ENCODE measurements at regions not wholly inside any gene's neighbourhood (a gene's known extent, or its start where the extent isn't known, plus 50 kb on each side); places are given as distances from the start of the nearest gene placed in this dataset.

GRCh38 chr5:36739751-36740221, 133.4 kb downstream of the SLC1A3 start:
- Histone ChIP-seq H2AFZ (peak overlapping the region; percentile 94), H3K4me1 (ENCODE audit: insufficient read depth) (peaks cover 12% of the 10 kb centered on the region; the same call in 1 of the 2 replicates), H3F3A (replicated peaks; ENCODE audit: low read depth) (peaks cover under 1% of the 10 kb centered on the region; the same call in 1 of the 2 replicates), H3K27ac (ENCODE audit: low read depth) (no peak overlapping the region), H3K9me2 (ENCODE audit: insufficient read depth) (no peaks in the 10 kb centered on the region), H3K79me2 (replicated peaks; ENCODE audit: insufficient read depth) (no peaks in the 10 kb centered on the region), H3K36me3 (ENCODE audit: insufficient read depth) (no peaks in the 10 kb centered on the region), H4K20me1 (replicated peaks; ENCODE audit: insufficient read depth) (no peaks in the 10 kb centered on the region), H3K27me3 (ENCODE audit: insufficient read depth) (no peaks in the 10 kb centered on the region), H3K4me3 (no peak overlapping the region), H3K4me2 (no peak overlapping the region)
- H3K9me3 Mint-ChIP-seq, result no peaks in the 10 kb centered on the region
- peaks cover 23% of the 10 kb centered on the region for H3K4me1 Mint-ChIP-seq
- peaks cover 2% of the 10 kb centered on the region for H3K27me3 Mint-ChIP-seq (ENCODE audit: insufficient read depth, low read depth, poor library complexity)
- no peak overlapping the region for H3K4me3 Mint-ChIP-seq
- H3K27ac Mint-ChIP-seq, result no peak overlapping the region
- peak; percentile 89 for DNase-seq (ENCODE audit: low spot score)
- TF ChIP-seq, protein P1, sequence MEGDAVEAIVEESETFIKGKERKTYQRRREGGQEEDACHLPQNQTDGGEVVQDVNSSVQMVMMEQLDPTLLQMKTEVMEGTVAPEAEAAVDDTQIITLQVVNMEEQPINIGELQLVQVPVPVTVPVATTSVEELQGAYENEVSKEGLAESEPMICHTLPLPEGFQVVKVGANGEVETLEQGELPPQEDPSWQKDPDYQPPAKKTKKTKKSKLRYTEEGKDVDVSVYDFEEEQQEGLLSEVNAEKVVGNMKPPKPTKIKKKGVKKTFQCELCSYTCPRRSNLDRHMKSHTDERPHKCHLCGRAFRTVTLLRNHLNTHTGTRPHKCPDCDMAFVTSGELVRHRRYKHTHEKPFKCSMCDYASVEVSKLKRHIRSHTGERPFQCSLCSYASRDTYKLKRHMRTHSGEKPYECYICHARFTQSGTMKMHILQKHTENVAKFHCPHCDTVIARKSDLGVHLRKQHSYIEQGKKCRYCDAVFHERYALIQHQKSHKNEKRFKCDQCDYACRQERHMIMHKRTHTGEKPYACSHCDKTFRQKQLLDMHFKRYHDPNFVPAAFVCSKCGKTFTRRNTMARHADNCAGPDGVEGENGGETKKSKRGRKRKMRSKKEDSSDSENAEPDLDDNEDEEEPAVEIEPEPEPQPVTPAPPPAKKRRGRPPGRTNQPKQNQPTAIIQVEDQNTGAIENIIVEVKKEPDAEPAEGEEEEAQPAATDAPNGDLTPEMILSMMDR (conservative IDR thresholded peaks at IDR 0.05; ENCODE audit: low read depth in 2 of 2), result peak; percentile 87 to 91
- no peak for TF ChIP-seq NANOG (IDR thresholded peaks at IDR 0.05; ENCODE audit: borderline replicate concordance)
- no peak for TF ChIP-seq CREB1 (CRISPR knock-in tag; IDR thresholded peaks at IDR 0.05; ENCODE audit: low read depth)
- no peak for TF ChIP-seq ZNF331 (CRISPR knock-in tag; IDR thresholded peaks at IDR 0.05; ENCODE audit: low read depth)
- peak; percentile 30 for ATAC-seq
- no peaks in the 10 kb centered on the region for H3K36me3 Mint-ChIP-seq (ENCODE audit: low read depth)

DNA sequence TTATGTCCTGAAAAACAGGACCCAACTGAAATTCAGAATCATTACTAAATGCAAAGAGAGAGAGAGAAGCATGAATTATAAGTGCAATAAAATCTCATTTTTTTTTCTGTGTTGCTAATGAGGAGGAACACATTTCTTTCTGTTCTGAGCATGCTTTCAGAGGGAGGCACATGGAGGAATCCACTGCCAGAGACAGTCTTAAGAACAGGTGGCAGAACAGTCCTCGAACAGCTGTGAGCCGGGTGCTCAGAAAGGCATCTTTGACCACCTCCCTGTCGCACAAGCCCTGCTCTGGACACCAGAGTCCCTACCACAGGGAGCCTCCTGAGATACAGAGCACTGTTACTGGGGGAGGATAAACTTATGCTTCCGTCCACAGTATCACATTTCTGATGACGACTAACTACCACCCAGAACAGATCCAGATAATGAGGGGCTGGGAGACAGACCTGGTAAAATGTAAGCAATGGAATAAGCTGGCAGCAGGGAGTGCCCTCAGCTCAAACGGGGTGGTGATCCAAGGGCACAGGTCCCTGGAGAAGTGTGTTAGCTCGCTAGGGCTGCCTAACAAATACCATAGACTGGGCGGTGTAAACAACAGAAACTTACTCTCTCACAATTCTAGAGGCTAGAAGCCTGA, 134.0 kb downstream of the SLC1A3 start:
- Histone ChIP-seq H3K9me2 (ENCODE audit: insufficient read depth) (no peaks in the 10 kb centered on the region), H3K36me3 (ENCODE audit: insufficient read depth) (no peaks in the 10 kb centered on the region), H3K4me2 (no peak overlapping the region), H3K27me3 (ENCODE audit: insufficient read depth) (no peaks in the 10 kb centered on the region), H3K4me1 (ENCODE audit: insufficient read depth) (peaks cover 12% of the 10 kb centered on the region; the same call in 1 of the 2 replicates), H3K27ac (ENCODE audit: low read depth) (no peak overlapping the region), H4K20me1 (replicated peaks; ENCODE audit: insufficient read depth) (no peaks in the 10 kb centered on the region), H3K4me3 (no peak overlapping the region), H3F3A (replicated peaks; ENCODE audit: low read depth) (peaks cover 4% of the 10 kb centered on the region; the same call in 1 of the 2 replicates), H3K79me2 (replicated peaks; ENCODE audit: insufficient read depth) (no peaks in the 10 kb centered on the region), H2AFZ (peak overlapping the region; percentile 94)
- Mint-ChIP-seq H3K36me3 (ENCODE audit: low read depth) (no peaks in the 10 kb centered on the region), H3K4me3 (no peak overlapping the region), H3K4me1 (peaks cover 23% of the 10 kb centered on the region), H3K9me3 (no peaks in the 10 kb centered on the region), H3K27me3 (ENCODE audit: insufficient read depth, low read depth, poor library complexity) (no peaks in the 10 kb centered on the region), H3K27ac (no peak overlapping the region)
- DNase-seq (ENCODE audit: low spot score) (no peak), ATAC-seq (no peak)
- no peak for TF ChIP-seq EZH2 (IDR thresholded peaks at IDR 0.05; ENCODE audit: low read depth, unreplicated experiment)
- no peak for TF ChIP-seq EZH2phosphoT487 (IDR thresholded peaks at IDR 0.05; ENCODE audit: unreplicated experiment)
- TF ChIP-seq NANOG (IDR thresholded peaks at IDR 0.05; ENCODE audit: borderline replicate concordance), result no peak
- no peak for TF ChIP-seq ZNF331 (CRISPR knock-in tag; IDR thresholded peaks at IDR 0.05; ENCODE audit: low read depth)
- TF ChIP-seq CREB1 (CRISPR knock-in tag; IDR thresholded peaks at IDR 0.05; ENCODE audit: low read depth), result no peak
- no peak for TF ChIP-seq POLR2AphosphoS5 (IDR thresholded peaks at IDR 0.05; ENCODE audit: low read depth)
- TF ChIP-seq, protein P2, sequence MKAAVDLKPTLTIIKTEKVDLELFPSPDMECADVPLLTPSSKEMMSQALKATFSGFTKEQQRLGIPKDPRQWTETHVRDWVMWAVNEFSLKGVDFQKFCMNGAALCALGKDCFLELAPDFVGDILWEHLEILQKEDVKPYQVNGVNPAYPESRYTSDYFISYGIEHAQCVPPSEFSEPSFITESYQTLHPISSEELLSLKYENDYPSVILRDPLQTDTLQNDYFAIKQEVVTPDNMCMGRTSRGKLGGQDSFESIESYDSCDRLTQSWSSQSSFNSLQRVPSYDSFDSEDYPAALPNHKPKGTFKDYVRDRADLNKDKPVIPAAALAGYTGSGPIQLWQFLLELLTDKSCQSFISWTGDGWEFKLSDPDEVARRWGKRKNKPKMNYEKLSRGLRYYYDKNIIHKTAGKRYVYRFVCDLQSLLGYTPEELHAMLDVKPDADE (IDR thresholded peaks at IDR 0.05), result no peak
- TF ChIP-seq, protein P3, sequence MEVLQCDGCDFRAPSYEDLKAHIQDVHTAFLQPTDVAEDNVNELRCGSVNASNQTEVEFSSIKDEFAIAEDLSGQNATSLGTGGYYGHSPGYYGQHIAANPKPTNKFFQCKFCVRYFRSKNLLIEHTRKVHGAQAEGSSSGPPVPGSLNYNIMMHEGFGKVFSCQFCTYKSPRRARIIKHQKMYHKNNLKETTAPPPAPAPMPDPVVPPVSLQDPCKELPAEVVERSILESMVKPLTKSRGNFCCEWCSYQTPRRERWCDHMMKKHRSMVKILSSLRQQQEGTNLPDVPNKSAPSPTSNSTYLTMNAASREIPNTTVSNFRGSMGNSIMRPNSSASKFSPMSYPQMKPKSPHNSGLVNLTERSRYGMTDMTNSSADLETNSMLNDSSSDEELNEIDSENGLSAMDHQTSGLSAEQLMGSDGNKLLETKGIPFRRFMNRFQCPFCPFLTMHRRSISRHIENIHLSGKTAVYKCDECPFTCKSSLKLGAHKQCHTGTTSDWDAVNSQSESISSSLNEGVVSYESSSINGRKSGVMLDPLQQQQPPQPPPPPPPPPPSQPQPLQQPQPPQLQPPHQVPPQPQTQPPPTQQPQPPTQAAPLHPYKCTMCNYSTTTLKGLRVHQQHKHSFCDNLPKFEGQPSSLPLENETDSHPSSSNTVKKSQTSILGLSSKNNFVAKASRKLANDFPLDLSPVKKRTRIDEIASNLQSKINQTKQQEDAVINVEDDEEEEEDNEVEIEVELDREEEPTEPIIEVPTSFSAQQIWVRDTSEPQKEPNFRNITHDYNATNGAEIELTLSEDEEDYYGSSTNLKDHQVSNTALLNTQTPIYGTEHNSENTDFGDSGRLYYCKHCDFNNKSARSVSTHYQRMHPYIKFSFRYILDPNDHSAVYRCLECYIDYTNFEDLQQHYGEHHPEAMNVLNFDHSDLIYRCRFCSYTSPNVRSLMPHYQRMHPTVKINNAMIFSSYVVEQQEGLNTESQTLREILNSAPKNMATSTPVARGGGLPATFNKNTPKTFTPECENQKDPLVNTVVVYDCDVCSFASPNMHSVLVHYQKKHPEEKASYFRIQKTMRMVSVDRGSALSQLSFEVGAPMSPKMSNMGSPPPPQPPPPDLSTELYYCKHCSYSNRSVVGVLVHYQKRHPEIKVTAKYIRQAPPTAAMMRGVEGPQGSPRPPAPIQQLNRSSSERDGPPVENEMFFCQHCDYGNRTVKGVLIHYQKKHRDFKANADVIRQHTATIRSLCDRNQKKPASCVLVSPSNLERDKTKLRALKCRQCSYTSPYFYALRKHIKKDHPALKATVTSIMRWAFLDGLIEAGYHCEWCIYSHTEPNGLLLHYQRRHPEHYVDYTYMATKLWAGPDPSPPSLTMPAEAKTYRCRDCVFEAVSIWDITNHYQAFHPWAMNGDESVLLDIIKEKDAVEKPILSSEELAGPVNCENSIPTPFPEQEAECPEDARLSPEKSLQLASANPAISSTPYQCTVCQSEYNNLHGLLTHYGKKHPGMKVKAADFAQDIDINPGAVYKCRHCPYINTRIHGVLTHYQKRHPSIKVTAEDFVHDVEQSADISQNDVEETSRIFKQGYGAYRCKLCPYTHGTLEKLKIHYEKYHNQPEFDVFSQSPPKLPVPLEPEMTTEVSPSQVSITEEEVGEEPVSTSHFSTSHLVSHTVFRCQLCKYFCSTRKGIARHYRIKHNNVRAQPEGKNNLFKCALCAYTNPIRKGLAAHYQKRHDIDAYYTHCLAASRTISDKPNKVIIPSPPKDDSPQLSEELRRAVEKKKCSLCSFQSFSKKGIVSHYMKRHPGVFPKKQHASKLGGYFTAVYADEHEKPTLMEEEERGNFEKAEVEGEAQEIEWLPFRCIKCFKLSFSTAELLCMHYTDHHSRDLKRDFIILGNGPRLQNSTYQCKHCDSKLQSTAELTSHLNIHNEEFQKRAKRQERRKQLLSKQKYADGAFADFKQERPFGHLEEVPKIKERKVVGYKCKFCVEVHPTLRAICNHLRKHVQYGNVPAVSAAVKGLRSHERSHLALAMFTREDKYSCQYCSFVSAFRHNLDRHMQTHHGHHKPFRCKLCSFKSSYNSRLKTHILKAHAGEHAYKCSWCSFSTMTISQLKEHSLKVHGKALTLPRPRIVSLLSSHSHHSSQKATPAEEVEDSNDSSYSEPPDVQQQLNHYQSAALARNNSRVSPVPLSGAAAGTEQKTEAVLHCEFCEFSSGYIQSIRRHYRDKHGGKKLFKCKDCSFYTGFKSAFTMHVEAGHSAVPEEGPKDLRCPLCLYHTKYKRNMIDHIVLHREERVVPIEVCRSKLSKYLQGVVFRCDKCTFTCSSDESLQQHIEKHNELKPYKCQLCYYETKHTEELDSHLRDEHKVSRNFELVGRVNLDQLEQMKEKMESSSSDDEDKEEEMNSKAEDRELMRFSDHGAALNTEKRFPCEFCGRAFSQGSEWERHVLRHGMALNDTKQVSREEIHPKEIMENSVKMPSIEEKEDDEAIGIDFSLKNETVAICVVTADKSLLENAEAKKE (CRISPR knock-in tag; IDR thresholded peaks at IDR 0.05), result no peak
- no peak for TF ChIP-seq JUNB (IDR thresholded peaks at IDR 0.05; ENCODE audit: unreplicated experiment)
- TF ChIP-seq ZNF114 (CRISPR knock-in tag; IDR thresholded peaks at IDR 0.05), result no peak
